Mesothelial cell of epicardium (in vitro differentiated cells): ENCODE measurements at regions not wholly inside any gene's neighbourhood (a gene's known extent, or its start where the extent isn't known, plus 50 kb on each side); places are given as distances from the start of the nearest gene placed in this dataset.

ENCODE experiments used
- DNase-seq, 2 experiments: peaks; one replicate each; pipeline ENCODE4 v3.0.0; 2021; ENCODE audit warnings: low spot score in 2 of 2; ENCODE audit not compliant: unreplicated experiment in 2 of 2
- H3K27ac Mint-ChIP-seq: 2 replicates; pipeline ENCODE4 v1.8.0; 2021; ENCODE audit warnings: mixed read lengths
- H3K27me3 Mint-ChIP-seq: 2 replicates; pipeline ENCODE4 v1.8.0; 2021; ENCODE audit warnings: low read depth, mixed read lengths
- H3K36me3 Mint-ChIP-seq: 2 replicates; pipeline ENCODE4 v1.8.0; 2021; ENCODE audit warnings: mixed read lengths
- H3K4me1 Mint-ChIP-seq: 2 replicates; pipeline ENCODE4 v1.8.0; 2021; ENCODE audit warnings: mixed read lengths
- H3K4me3 Mint-ChIP-seq: 2 replicates; pipeline ENCODE4 v1.8.0; 2021; ENCODE audit warnings: mild to moderate bottlenecking, moderate library complexity, mixed read lengths
- H3K9me3 Mint-ChIP-seq: 2 replicates; pipeline ENCODE4 v1.8.0; 2021; ENCODE audit warnings: mixed read lengths
- CTCF ChIP-seq: fragments of 200-600 bp; sonication (generic); IDR thresholded peaks from one replicate; pipeline ENCODE4 v1.5.0; 2021; ENCODE audit warnings: antibody characterized with exemption; ENCODE audit not compliant: unreplicated experiment

- H3K27ac Mint-ChIP-seq, result no peak overlapping the region
- peaks cover 24% of the 10 kb centered on the region for H3K4me1 Mint-ChIP-seq
- no peak for TF ChIP-seq CTCF
These were observed 87.1 kb upstream of the SULF2 start for GRCh38 chr20:47872341-47872740.

GRCh38 chr20:47870475-47870874 is 85.2 kb upstream of the SULF2 start:
- H3K36me3 Mint-ChIP-seq, result no peaks in the 10 kb centered on the region
- peaks cover 10% of the 10 kb centered on the region for H3K4me1 Mint-ChIP-seq
- no peaks in the 10 kb centered on the region for H3K9me3 Mint-ChIP-seq
- no peak for TF ChIP-seq CTCF
- H3K27me3 Mint-ChIP-seq, result peaks cover 14% of the 10 kb centered on the region
- DNase-seq, result no peak
- no peak overlapping the region for H3K27ac Mint-ChIP-seq
- H3K4me3 Mint-ChIP-seq, result no peak overlapping the region

More at GRCh38 chr20:47872341-47872740, 87.1 kb upstream of the SULF2 start:
- Mint-ChIP-seq H3K4me3 (no peak overlapping the region), H3K36me3 (no peaks in the 10 kb centered on the region), H3K9me3 (no peaks in the 10 kb centered on the region), H3K27me3 (peaks cover 12% of the 10 kb centered on the region)
- DNase-seq, result no peak

- DNase-seq, result no peak
- no peak overlapping the region for H3K4me3 Mint-ChIP-seq
- TF ChIP-seq CTCF, result no peak
These were observed 83.5 kb upstream of the SULF2 start for GRCh38 chr20:47868744-47869143.

GRCh38 chr20:47868236-47868635 is 83.0 kb upstream of the SULF2 start:
- no peak overlapping the region for H3K27ac Mint-ChIP-seq
- H3K4me1 Mint-ChIP-seq, result peaks cover 6% of the 10 kb centered on the region
- H3K9me3 Mint-ChIP-seq, result peaks cover 4% of the 10 kb centered on the region
- H3K27me3 Mint-ChIP-seq, result peaks cover 23% of the 10 kb centered on the region
- DNase-seq, result no peak
- no peak overlapping the region for H3K4me3 Mint-ChIP-seq
- no peak for TF ChIP-seq CTCF
- H3K36me3 Mint-ChIP-seq, result no peaks in the 10 kb centered on the region

More at GRCh38 chr20:47868744-47869143, 83.5 kb upstream of the SULF2 start:
- Mint-ChIP-seq H3K36me3 (no peaks in the 10 kb centered on the region), H3K27me3 (peaks cover 19% of the 10 kb centered on the region), H3K4me1 (peaks cover 6% of the 10 kb centered on the region), H3K9me3 (no peaks in the 10 kb centered on the region), H3K27ac (no peak overlapping the region)

GRCh38 chr20:47867831-47868230 is 82.5 kb upstream of the SULF2 start:
- no peak for TF ChIP-seq CTCF
- Mint-ChIP-seq H3K27me3 (peaks cover 23% of the 10 kb centered on the region), H3K4me3 (no peak overlapping the region), H3K4me1 (peaks cover 6% of the 10 kb centered on the region), H3K27ac (no peak overlapping the region), H3K36me3 (no peaks in the 10 kb centered on the region), H3K9me3 (peaks cover 8% of the 10 kb centered on the region)
- DNase-seq, result no peak

GRCh38 chr20:47866480-47866879 is 81.2 kb upstream of the SULF2 start:
- no peak for TF ChIP-seq CTCF
- Mint-ChIP-seq H3K27me3 (peaks cover 17% of the 10 kb centered on the region), H3K4me1 (no peaks in the 10 kb centered on the region), H3K36me3 (no peaks in the 10 kb centered on the region), H3K9me3 (peaks cover 10% of the 10 kb centered on the region), H3K27ac (no peak overlapping the region), H3K4me3 (no peak overlapping the region)
- no peak for DNase-seq
